Lower lobe of right lung (tissue), 2 donors: ENCODE measurements at regions not wholly inside any gene's neighbourhood (a gene's known extent, or its start where the extent isn't known, plus 50 kb on each side); places are given as distances from the start of the nearest gene placed in this dataset.

Experiments
- ATAC-seq, 2 donors: fragments of 200-7000 bp; cut with Tn5 transposase; one replicate each; pipeline ENCODE4 v1.9.1; 2020 to 2022; ENCODE audit warnings: mild to moderate bottlenecking in 2 of 2, moderate library complexity in 2 of 2
- DNase-seq: peaks from one replicate; pipeline ENCODE4 v3.0.0-alpha.2; 2020
- H3K27ac ChIP-seq: fragments of 200-600 bp; one replicate; pipeline ENCODE4 v1.8.0; 2022
- H3K27me3 ChIP-seq: fragments of 200-600 bp; one replicate; pipeline ENCODE4 v1.8.0; 2022; ENCODE audit warnings: low read depth
- H3K36me3 ChIP-seq: fragments of 200-600 bp; one replicate; pipeline ENCODE4 v1.8.0; 2022; ENCODE audit warnings: mild to moderate bottlenecking
- H3K4me1 ChIP-seq: fragments of 200-600 bp; one replicate; pipeline ENCODE4 v1.8.0; 2022
- H3K4me3 ChIP-seq: fragments of 200-600 bp; one replicate; pipeline ENCODE4 v1.8.0; 2022; ENCODE audit warnings: mild to moderate bottlenecking
- H3K9me3 ChIP-seq: fragments of 200-600 bp; one replicate; pipeline ENCODE4 v1.8.0; 2022
- CTCF ChIP-seq: fragments of 200-600 bp; IDR thresholded peaks from one replicate; pipeline ENCODE4 v1.8.0; 2022; ENCODE audit warnings: antibody characterized with exemption, mild to moderate bottlenecking
- intact Hi-C: fragments of 100-400 bp; cut with DNase I; formaldehyde crosslinking; loops from one replicate; pipeline ENCODE4 v1.11.0; 2022
- donor health status: DM: no; HTN: yes; CAD: no; lungs with severe emphysema.

- H3K27me3 ChIP-seq, result no peaks in the 10 kb centered on the region
- no peaks in the 10 kb centered on the region for H3K9me3 ChIP-seq
- intact Hi-C loops, result no loop called here
- DNase-seq (no peak), ATAC-seq (no peak)
- no peak overlapping the region for H3K27ac ChIP-seq
- H3K36me3 ChIP-seq, result no peaks in the 10 kb centered on the region
- no peaks in the 10 kb centered on the region for H3K4me1 ChIP-seq
- H3K4me3 ChIP-seq, result no peak overlapping the region
- no peak for TF ChIP-seq CTCF
Measured at GRCh38 chr10:2813693-2814092, 253.7 kb upstream of the PFKP start.

- no peaks in the 10 kb centered on the region for H3K4me1 ChIP-seq
- intact Hi-C loops, result no loop called here
- ATAC-seq, result no peak
- no peaks in the 10 kb centered on the region for H3K36me3 ChIP-seq
- H3K27ac ChIP-seq, result no peak overlapping the region
- H3K9me3 ChIP-seq, result no peaks in the 10 kb centered on the region
- no peak for TF ChIP-seq CTCF
- no peak for DNase-seq
- H3K4me3 ChIP-seq, result no peak overlapping the region
- no peaks in the 10 kb centered on the region for H3K27me3 ChIP-seq
Measured at GRCh38 chr10:2813286-2813685, 254.1 kb upstream of the PFKP start.

GRCh38 chr10:2812631-2813030 is 254.7 kb upstream of the PFKP start:
- DNase-seq (no peak), ATAC-seq (no peak)
- intact Hi-C loops, result no loop called here
- Histone ChIP-seq H3K4me1 (no peaks in the 10 kb centered on the region), H3K27me3 (no peaks in the 10 kb centered on the region), H3K36me3 (no peaks in the 10 kb centered on the region), H3K9me3 (no peaks in the 10 kb centered on the region), H3K4me3 (no peak overlapping the region), H3K27ac (no peak overlapping the region)
- TF ChIP-seq CTCF, result no peak

- no peak for DNase-seq
- H3K4me3 ChIP-seq, result no peak overlapping the region
Measured at GRCh38 chr10:2800178-2800577, 267.2 kb upstream of the PFKP start.

GRCh38 chr10:2798336-2799022 is 268.9 kb upstream of the PFKP start:
- Histone ChIP-seq H3K4me1 (no peaks in the 10 kb centered on the region), H3K27ac (no peak overlapping the region), H3K27me3 (no peaks in the 10 kb centered on the region), H3K4me3 (no peak overlapping the region), H3K9me3 (peaks cover 5% of the 10 kb centered on the region), H3K36me3 (no peaks in the 10 kb centered on the region)
- intact Hi-C loops, result no loop called here
- DNase-seq (no peak), ATAC-seq (no peak)
- no peak for TF ChIP-seq CTCF

More at GRCh38 chr10:2800178-2800577, 267.2 kb upstream of the PFKP start:
- ATAC-seq, result no peak
- intact Hi-C loops, result no loop called here
- no peak for TF ChIP-seq CTCF
- no peak overlapping the region for H3K27ac ChIP-seq
- peaks cover 5% of the 10 kb centered on the region for H3K9me3 ChIP-seq
- H3K4me1 ChIP-seq, result no peaks in the 10 kb centered on the region
- H3K27me3 ChIP-seq, result no peaks in the 10 kb centered on the region
- H3K36me3 ChIP-seq, result no peaks in the 10 kb centered on the region
